HG03196 (cell line): ENCODE measurements at regions not wholly inside any gene's neighbourhood (a gene's known extent, or its start where the extent isn't known, plus 50 kb on each side); places are given as distances from the start of the nearest gene placed in this dataset.
"Not testable (repeated sequence)": the region's sequence is repeated elsewhere in the genome, so short reads cannot be mapped to it uniquely, and the experiment has no call there.

ENCODE experiments used
- ATAC-seq: cut with Tn5 transposase; IDR thresholded peaks from one replicate; pipeline ENCODE4 v1.9.1; 2021; ENCODE audit not compliant: unreplicated experiment

- ATAC-seq, result no peak
Measured at GRCh38 chrX:108892501-108892900, 156.1 kb upstream of the IRS4 start.

- ATAC-seq, result no peak
Measured at GRCh38 chrX:108875548-108875947, 139.2 kb upstream of the IRS4 start.

- ATAC-seq, result not testable (repeated sequence)
Measured at GRCh38 chrX:108843039-108843438, 106.7 kb upstream of the IRS4 start.

- no peak for ATAC-seq
Measured at GRCh38 chrX:108833993-108834392, 97.6 kb upstream of the IRS4 start.

GRCh38 chrX:108811891-108812290, 75.5 kb upstream of the IRS4 start:
- no peak for ATAC-seq

GRCh38 chrX:108795240-108795639, 58.9 kb upstream of the IRS4 start:
- no peak for ATAC-seq
